ENCODE measurements at regions not wholly inside any gene's neighbourhood (a gene's known extent, or its start where the extent isn't known, plus 50 kb on each side); places are given as distances from the start of the nearest gene placed in this dataset.
"Not testable (repeated sequence)": the region's sequence is repeated elsewhere in the genome, so short reads cannot be mapped to it uniquely, and the experiment has no call there.

DNA sequence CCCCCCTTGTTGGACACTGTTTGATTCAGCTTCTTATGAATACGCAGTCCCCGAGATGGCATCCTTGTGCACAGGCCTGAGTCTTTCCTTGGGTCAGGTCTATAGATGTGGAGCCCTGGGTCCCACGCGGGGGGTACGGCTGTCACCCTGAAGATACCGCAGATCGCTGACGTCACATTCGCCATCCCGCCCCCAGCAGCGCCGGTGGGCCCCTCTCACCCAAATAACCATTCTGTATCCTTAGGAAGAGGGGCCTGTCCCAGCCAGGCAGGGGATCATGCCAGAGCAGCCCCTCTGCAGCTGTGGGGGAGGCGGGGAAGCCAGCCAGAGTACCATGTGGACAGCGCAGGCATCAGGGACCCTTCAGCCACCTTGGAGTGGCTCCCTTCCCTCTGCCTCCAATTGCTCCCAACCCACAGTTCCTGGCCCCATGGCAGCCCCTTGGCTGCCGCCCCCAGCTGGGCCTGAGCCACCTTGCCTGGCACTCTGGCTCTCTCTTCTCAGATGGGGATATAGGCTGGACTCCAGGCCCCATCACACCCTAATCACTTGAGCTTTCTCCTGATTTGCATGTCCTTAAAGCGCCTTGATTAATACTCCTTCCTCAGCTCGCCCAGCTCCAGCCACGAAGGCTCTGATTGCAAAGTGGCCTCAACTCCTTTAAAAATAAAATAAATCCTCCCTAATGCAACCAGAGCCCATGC lies 189.8 kb downstream of the C9orf50 start:
- Histone ChIP-seq H3K9me3 (ENCODE audit: insufficient read depth, low read length) (no peaks in the 10 kb centered on the region), H3K27ac (ENCODE audit: low read length) (no peak overlapping the region), H3K4me2 (ENCODE audit: low read length) (no peak overlapping the region), H3K36me3 (replicated peaks; ENCODE audit: low read depth, low read length) (no peaks in the 10 kb centered on the region), H4K20me1 (ENCODE audit: insufficient read depth, low read length) (no peaks in the 10 kb centered on the region), H3K9ac (ENCODE audit: low read length) (no peak overlapping the region), H3K4me3 (ENCODE audit: low read length) (no peak overlapping the region), H3K79me2 (ENCODE audit: low read length) (no peaks in the 10 kb centered on the region), H3K27me3 (ENCODE audit: low read depth, low read length) (no peaks in the 10 kb centered on the region), H2AFZ (ENCODE audit: low read depth, low read length) (no peak overlapping the region), H3K4me1 (ENCODE audit: low read length) (no peaks in the 10 kb centered on the region)
- no peak for TF ChIP-seq EZH2phosphoT487 (IDR thresholded peaks at IDR 0.05; ENCODE audit: low read depth)
- TF ChIP-seq, protein P1, sequence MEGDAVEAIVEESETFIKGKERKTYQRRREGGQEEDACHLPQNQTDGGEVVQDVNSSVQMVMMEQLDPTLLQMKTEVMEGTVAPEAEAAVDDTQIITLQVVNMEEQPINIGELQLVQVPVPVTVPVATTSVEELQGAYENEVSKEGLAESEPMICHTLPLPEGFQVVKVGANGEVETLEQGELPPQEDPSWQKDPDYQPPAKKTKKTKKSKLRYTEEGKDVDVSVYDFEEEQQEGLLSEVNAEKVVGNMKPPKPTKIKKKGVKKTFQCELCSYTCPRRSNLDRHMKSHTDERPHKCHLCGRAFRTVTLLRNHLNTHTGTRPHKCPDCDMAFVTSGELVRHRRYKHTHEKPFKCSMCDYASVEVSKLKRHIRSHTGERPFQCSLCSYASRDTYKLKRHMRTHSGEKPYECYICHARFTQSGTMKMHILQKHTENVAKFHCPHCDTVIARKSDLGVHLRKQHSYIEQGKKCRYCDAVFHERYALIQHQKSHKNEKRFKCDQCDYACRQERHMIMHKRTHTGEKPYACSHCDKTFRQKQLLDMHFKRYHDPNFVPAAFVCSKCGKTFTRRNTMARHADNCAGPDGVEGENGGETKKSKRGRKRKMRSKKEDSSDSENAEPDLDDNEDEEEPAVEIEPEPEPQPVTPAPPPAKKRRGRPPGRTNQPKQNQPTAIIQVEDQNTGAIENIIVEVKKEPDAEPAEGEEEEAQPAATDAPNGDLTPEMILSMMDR (IDR thresholded peaks at IDR 0.05; ENCODE audit: low read depth, low read length), result no peak

DNA sequence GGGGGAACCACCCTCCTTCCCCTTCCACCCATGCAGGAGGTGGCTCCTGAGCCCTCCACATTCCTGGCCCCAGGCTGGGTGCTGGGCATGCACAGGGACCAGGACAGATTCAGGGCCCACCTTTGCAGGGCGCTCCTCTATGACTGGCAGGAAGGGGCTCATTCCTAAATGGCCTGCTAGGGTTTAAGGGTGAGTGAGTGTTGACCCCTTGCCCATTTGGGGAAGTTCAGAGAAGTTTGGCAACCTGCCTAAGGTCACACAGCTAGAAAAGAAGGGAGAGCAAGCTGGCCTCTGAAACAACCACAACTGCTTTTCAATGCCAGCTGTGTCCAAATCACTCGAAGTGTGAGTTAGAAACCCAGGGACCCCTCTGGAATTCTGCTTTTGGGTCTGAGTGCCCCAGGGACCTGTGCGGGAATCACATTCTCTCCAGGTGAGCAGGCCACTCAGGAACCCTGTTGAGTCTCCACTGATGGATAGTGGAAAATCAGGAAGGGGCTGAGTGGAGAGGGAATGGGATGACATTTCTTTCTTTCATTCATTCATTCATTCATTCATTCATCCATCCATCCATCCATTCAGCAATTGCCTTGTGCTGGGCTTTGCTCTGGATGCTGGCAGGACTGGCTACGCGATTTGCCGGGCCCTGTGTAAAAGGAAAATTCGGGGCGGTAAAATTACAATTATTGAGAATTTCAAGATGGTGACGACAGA lies 191.9 kb downstream of the C9orf50 start:
- no peak for TF ChIP-seq EZH2phosphoT487 (IDR thresholded peaks at IDR 0.05; ENCODE audit: low read depth)
- TF ChIP-seq, protein P1 (IDR thresholded peaks at IDR 0.05; ENCODE audit: low read depth, low read length), result no peak
- Histone ChIP-seq H4K20me1 (ENCODE audit: insufficient read depth, low read length) (no peaks in the 10 kb centered on the region), H3K4me1 (ENCODE audit: low read length) (no peaks in the 10 kb centered on the region), H3K4me2 (ENCODE audit: low read length) (no peak overlapping the region), H3K27ac (ENCODE audit: low read length) (no peak overlapping the region), H3K79me2 (ENCODE audit: low read length) (no peaks in the 10 kb centered on the region), H3K4me3 (ENCODE audit: low read length) (no peak overlapping the region), H3K27me3 (ENCODE audit: low read depth, low read length) (no peaks in the 10 kb centered on the region), H3K36me3 (replicated peaks; ENCODE audit: low read depth, low read length) (no peaks in the 10 kb centered on the region), H3K9me3 (ENCODE audit: insufficient read depth, low read length) (no peaks in the 10 kb centered on the region), H2AFZ (ENCODE audit: low read depth, low read length) (no peak overlapping the region), H3K9ac (ENCODE audit: low read length) (no peak overlapping the region)

DNA sequence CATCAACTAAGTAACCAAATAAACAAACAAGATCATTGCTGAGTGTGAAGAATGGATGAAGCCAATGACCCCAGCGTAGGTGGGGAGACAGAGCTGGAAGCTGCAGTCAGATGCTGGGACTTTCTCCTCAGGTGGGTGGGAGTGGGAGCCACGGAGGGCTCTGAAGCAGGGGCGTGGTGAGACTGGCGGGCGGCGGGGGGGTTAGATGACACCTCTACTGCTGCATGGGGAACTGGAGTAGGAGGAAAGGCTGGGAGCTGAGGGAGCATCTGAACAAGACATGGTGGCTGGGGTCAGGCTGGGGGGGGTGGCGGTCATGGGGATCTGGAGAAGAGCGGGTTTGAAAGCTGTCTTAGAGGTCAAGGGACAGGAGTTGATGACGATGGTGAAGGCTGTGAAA lies 193.8 kb downstream of the C9orf50 start:
- Histone ChIP-seq H3K9me3 (ENCODE audit: insufficient read depth, low read length) (no peaks in the 10 kb centered on the region), H3K79me2 (ENCODE audit: low read length) (no peaks in the 10 kb centered on the region), H3K4me3 (ENCODE audit: low read length) (no peak overlapping the region), H3K4me1 (ENCODE audit: low read length) (no peaks in the 10 kb centered on the region), H2AFZ (ENCODE audit: low read depth, low read length) (no peak overlapping the region), H3K36me3 (replicated peaks; ENCODE audit: low read depth, low read length) (no peaks in the 10 kb centered on the region), H3K9ac (ENCODE audit: low read length) (no peak overlapping the region), H4K20me1 (ENCODE audit: insufficient read depth, low read length) (no peaks in the 10 kb centered on the region), H3K4me2 (ENCODE audit: low read length) (no peak overlapping the region), H3K27ac (ENCODE audit: low read length) (no peak overlapping the region), H3K27me3 (ENCODE audit: low read depth, low read length) (no peaks in the 10 kb centered on the region)
- no peak for TF ChIP-seq EZH2phosphoT487 (IDR thresholded peaks at IDR 0.05; ENCODE audit: low read depth)
- TF ChIP-seq, protein P1 (IDR thresholded peaks at IDR 0.05; ENCODE audit: low read depth, low read length), result no peak

DNA sequence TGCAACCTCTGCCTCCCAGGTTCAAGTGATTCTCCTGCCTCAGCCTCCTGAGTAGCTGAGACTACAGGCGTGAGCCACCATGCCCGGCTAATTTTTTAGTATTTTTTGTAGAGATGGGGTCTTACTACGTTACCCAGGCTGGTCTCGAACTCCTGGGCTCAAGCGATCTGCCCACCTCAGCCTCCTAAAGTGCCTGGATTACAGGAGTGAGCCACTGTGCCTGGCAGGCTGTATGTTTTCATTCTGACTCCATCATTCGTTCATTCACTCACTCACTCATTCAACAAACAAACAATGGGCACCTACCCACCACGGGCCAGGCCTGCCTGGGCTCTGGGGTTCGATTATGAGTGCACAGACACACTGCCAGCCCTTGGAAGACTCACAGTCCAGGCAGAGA lies 197.1 kb downstream of the C9orf50 start:
- not testable (repeated sequence) for H3K27me3 ChIP-seq (ENCODE audit: low read depth, low read length); H3K27ac ChIP-seq (ENCODE audit: low read length); H3K79me2 ChIP-seq (ENCODE audit: low read length); H3K9me3 ChIP-seq (ENCODE audit: insufficient read depth, low read length); H2AFZ ChIP-seq (ENCODE audit: low read depth, low read length); H3K4me2 ChIP-seq (ENCODE audit: low read length); H3K9ac ChIP-seq (ENCODE audit: low read length); H3K36me3 ChIP-seq (replicated peaks; ENCODE audit: low read depth, low read length); H3K4me3 ChIP-seq (ENCODE audit: low read length); H4K20me1 ChIP-seq (ENCODE audit: insufficient read depth, low read length); H3K4me1 ChIP-seq (ENCODE audit: low read length)
